HCT116 (cell line): ENCODE measurements at regions not wholly inside any gene's neighbourhood (a gene's known extent, or its start where the extent isn't known, plus 50 kb on each side); places are given as distances from the start of the nearest gene placed in this dataset.

ENCODE experiments used
- ATAC-seq: fragments of 200-7000 bp; cut with Tn5 transposase; 2 replicates; pipeline ENCODE4 v1.9.1; 2020; ENCODE audit warnings: mild to moderate bottlenecking, moderate library complexity
- BruUV-seq: library from RNA; stranded (reverse); fragments of 400-500 nt; replicated peaks from 2 replicates; lab custom pipeline; 2021; lab: Mats Ljungman, UMichigan
- CTCF ChIA-PET: fragments of 300-600 bp; sonication (Branson Sonifier 250); formaldehyde crosslinking; loops from one replicate; lab custom pipeline; 2021; ENCODE audit warnings: antibody characterized with exemption; lab: Charles Lee
- POLR2A ChIA-PET: fragments of 300-600, 350-600 bp; sonication (Branson Sonifier 250); formaldehyde crosslinking; loops from one replicate; lab custom pipeline; 2021; ENCODE audit warnings: antibody characterized with exemption; lab: Charles Lee
- RAD21 ChIA-PET, 2 experiments: fragments of 300-600 bp; sonication (Branson Sonifier 250); formaldehyde crosslinking; loops; one replicate each; lab custom pipeline; 2023; ENCODE audit warnings: low total read pairs in 2 of 2; ENCODE audit not compliant: uncharacterized antibody in 2 of 2, unreplicated experiment in 2 of 2, low non-redundant PET in 1 of 2; lab: Charles Lee
- DNase-seq: peaks from one replicate; pipeline ENCODE4 v3.0.0-alpha.2; 2010; ENCODE audit warnings: low read depth, low spot score
- H2AFZ ChIP-seq: fragments of 200-600 bp; shearing (Covaris generic), sonication (generic); 2 replicates; pipeline ENCODE4 v1.6.1; 2017; ENCODE audit warnings: low read depth, mixed run types, mixed read lengths, antibody characterized with exemption, low read length; ENCODE audit not compliant: poor library complexity, severe bottlenecking
- H3K27ac ChIP-seq: 2 replicates; pipeline ENCODE4 v1.5.1; 2012; ENCODE audit warnings: low read depth, low read length
- H3K27me3 ChIP-seq: fragments of 200-600 bp; sonication (generic); 2 replicates; pipeline ENCODE4 v1.6.1; 2016; ENCODE audit warnings: mixed run types, low read length, mixed read lengths; ENCODE audit not compliant: insufficient read depth
- H3K36me3 ChIP-seq, 2 experiments: fragments of 200-500 bp in 1 of 2; fragments of 200-600 bp in 1 of 2; sonication (Bioruptor generic) in 1 of 2; sonication (generic) in 1 of 2; 2 replicates each; pipeline versions ENCODE4 v1.5.1 to v1.6.1; 2014 to 2016; ENCODE audit warnings: low read length in 2 of 2, inconsistent platforms in 1 of 2, mixed read lengths in 1 of 2, mixed run types in 1 of 2; ENCODE audit not compliant: insufficient read depth in 2 of 2, control insufficient read depth in 1 of 2
- H3K4me1 ChIP-seq, 2 experiments: fragments of 200-600 bp in 1 of 2; sonication (generic) in 1 of 2; 2 replicates each; pipeline versions ENCODE4 v1.5.1 to v1.6.1; 2012 to 2017; ENCODE audit warnings: low read length in 2 of 2, inconsistent platforms in 1 of 2, mild to moderate bottlenecking in 1 of 2, mixed read lengths in 1 of 2, mixed run types in 1 of 2, moderate library complexity in 1 of 2; ENCODE audit not compliant: insufficient read depth in 2 of 2, control insufficient read depth in 1 of 2
- H3K4me2 ChIP-seq: fragments of 200-600 bp; sonication (generic); 2 replicates; pipeline ENCODE4 v1.6.1; 2017; ENCODE audit warnings: mixed run types, low read length, mixed read lengths
- H3K4me3 ChIP-seq, 2 experiments: fragments of 200-600 bp in 1 of 2; sonication (generic) in 1 of 2; replicated peaks in 1 of 2; 2 replicates each; pipeline ENCODE4 v1.5.1; 2011 to 2016; ENCODE audit warnings: low read length in 2 of 2, control low read depth in 1 of 2, low read depth in 1 of 2, mild to moderate bottlenecking in 1 of 2, mixed read lengths in 1 of 2, mixed run types in 1 of 2
- H3K79me2 ChIP-seq: fragments of 200-600 bp; sonication (generic); 2 replicates; pipeline ENCODE4 v1.6.1; 2017; ENCODE audit warnings: mild to moderate bottlenecking, mixed run types, low read length, moderate library complexity, mixed read lengths; ENCODE audit not compliant: insufficient read depth
- H3K9ac ChIP-seq: fragments of 200-600 bp; sonication (generic); 2 replicates; pipeline ENCODE4 v1.6.1; 2016; ENCODE audit warnings: low read length, mixed read lengths
- H3K9me2 ChIP-seq: fragments of 200-600 bp; sonication (generic), shearing (Covaris generic); 2 replicates; pipeline ENCODE4 v1.6.1; 2017; ENCODE audit warnings: mixed run types, mild to moderate bottlenecking, moderate library complexity; ENCODE audit not compliant: insufficient read depth
- H3K9me3 ChIP-seq, 2 experiments: fragments of 200-500 bp in 1 of 2; fragments of 200-600 bp in 1 of 2; sonication (Bioruptor generic) in 1 of 2; sonication (generic) in 1 of 2; 2 replicates each; pipeline ENCODE4 v1.6.1; 2014 to 2017; ENCODE audit warnings: low read length in 2 of 2, mixed read lengths in 2 of 2, inconsistent platforms in 1 of 2, low read depth in 1 of 2, mild to moderate bottlenecking in 1 of 2, mixed run types in 1 of 2, moderate library complexity in 1 of 2; ENCODE audit not compliant: control insufficient read depth in 1 of 2, insufficient read depth in 1 of 2
- H4K20me1 ChIP-seq: fragments of 200-600 bp; sonication (generic), shearing (Covaris generic); 2 replicates; pipeline ENCODE4 v1.6.1; 2017; ENCODE audit warnings: mixed run types, mild to moderate bottlenecking, moderate library complexity; ENCODE audit not compliant: insufficient read depth
- CEBPB ChIP-seq: IDR thresholded peaks from 2 replicates; pipeline ENCODE4 v1.6.1; 2012; ENCODE audit warnings: low read depth
- EGR1 ChIP-seq: IDR thresholded peaks from 2 replicates; pipeline ENCODE4 v1.6.1; 2012; ENCODE audit warnings: low read depth
- EZH2 ChIP-seq: fragments of 200-600 bp; sonication (generic); IDR thresholded peaks from 2 replicates; pipeline ENCODE4 v1.6.1; 2017; ENCODE audit warnings: antibody characterized with exemption, mixed run types
- EZH2phosphoT487 ChIP-seq: fragments of 200-600 bp; IDR thresholded peaks from 2 replicates; pipeline ENCODE4 v1.6.1; 2018; ENCODE audit warnings: antibody characterized with exemption, borderline replicate concordance
- FOSL1 ChIP-seq: IDR thresholded peaks from 2 replicates; pipeline ENCODE4 v1.6.1; 2012; ENCODE audit warnings: low read depth
- MAX ChIP-seq: IDR thresholded peaks from 2 replicates; pipeline ENCODE4 v1.6.1; 2012
- POLR2A ChIP-seq: IDR thresholded peaks from 2 replicates; pipeline ENCODE4 v1.7.0; 2011; ENCODE audit warnings: borderline replicate concordance; ENCODE audit not compliant: insufficient read depth, insufficient read length; ENCODE audit errors: extremely low read depth
- RAD21 ChIP-seq: IDR thresholded peaks from 2 replicates; pipeline ENCODE4 v1.6.1; 2012; ENCODE audit warnings: low read depth, mild to moderate bottlenecking
- SP1 ChIP-seq: IDR thresholded peaks from 2 replicates; pipeline ENCODE4 v1.6.1; 2012; ENCODE audit warnings: low read depth
- ZBTB33 ChIP-seq: IDR thresholded peaks from 2 replicates; pipeline ENCODE4 v1.6.1; 2011; ENCODE audit warnings: mild to moderate bottlenecking, low read length, moderate library complexity; ENCODE audit not compliant: insufficient replicate concordance; ENCODE audit errors: extremely low read depth
- ZFX ChIP-seq: fragments of 450-650 bp; IDR thresholded peaks from 2 replicates; pipeline ENCODE4 v1.6.1; 2017
- intact Hi-C: fragments of 100-400 bp; cut with micrococcal nuclease; formaldehyde crosslinking; loops from 2 replicates; pipeline ENCODE4 v1.10.0; 2022
- TF ChIP-seq, protein P1 (sequence below), 3 experiments: fragments of 200-600 bp in 1 of 3; sonication (generic) in 1 of 3; IDR thresholded peaks in 2 of 3; conservative IDR thresholded peaks in 1 of 3; 2 replicates each; pipeline ENCODE4 v1.5.1; 2012 to 2017; ENCODE audit warnings: low read depth in 2 of 3, low read length in 2 of 3, antibody characterized with exemption in 1 of 3, borderline replicate concordance in 1 of 3, control low read depth in 1 of 3, mild to moderate bottlenecking in 1 of 3, mixed read lengths in 1 of 3, mixed run types in 1 of 3, moderate library complexity in 1 of 3; ENCODE audit not compliant: insufficient read depth in 1 of 3

GRCh38 chr4:84179409-84179808 is 319.7 kb downstream of the NKX6-1 start (continued):
- TF ChIP-seq, protein P1, sequence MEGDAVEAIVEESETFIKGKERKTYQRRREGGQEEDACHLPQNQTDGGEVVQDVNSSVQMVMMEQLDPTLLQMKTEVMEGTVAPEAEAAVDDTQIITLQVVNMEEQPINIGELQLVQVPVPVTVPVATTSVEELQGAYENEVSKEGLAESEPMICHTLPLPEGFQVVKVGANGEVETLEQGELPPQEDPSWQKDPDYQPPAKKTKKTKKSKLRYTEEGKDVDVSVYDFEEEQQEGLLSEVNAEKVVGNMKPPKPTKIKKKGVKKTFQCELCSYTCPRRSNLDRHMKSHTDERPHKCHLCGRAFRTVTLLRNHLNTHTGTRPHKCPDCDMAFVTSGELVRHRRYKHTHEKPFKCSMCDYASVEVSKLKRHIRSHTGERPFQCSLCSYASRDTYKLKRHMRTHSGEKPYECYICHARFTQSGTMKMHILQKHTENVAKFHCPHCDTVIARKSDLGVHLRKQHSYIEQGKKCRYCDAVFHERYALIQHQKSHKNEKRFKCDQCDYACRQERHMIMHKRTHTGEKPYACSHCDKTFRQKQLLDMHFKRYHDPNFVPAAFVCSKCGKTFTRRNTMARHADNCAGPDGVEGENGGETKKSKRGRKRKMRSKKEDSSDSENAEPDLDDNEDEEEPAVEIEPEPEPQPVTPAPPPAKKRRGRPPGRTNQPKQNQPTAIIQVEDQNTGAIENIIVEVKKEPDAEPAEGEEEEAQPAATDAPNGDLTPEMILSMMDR (IDR thresholded peaks at IDR 0.05 in 2 of 3, conservative IDR thresholded peaks at IDR 0.05 in 1 of 3; ENCODE audit: borderline replicate concordance in 1 of 3, insufficient read depth in 1 of 3, low read depth in 2 of 3, low read length in 2 of 3): no peak
- no peak for TF ChIP-seq SP1
- TF ChIP-seq ZBTB33: no peak

- TF ChIP-seq RAD21: no peak
- no peak for TF ChIP-seq EZH2phosphoT487
- TF ChIP-seq CEBPB: no peak
- no peak for TF ChIP-seq MAX
- TF ChIP-seq FOSL1: no peak
- TF ChIP-seq ZFX: no peak
- TF ChIP-seq ZBTB33: no peak
- TF ChIP-seq POLR2A: no peak
- TF ChIP-seq EGR1: no peak
- TF ChIP-seq, protein P1 (IDR thresholded peaks at IDR 0.05 in 2 of 3, conservative IDR thresholded peaks at IDR 0.05 in 1 of 3; ENCODE audit: borderline replicate concordance in 1 of 3, insufficient read depth in 1 of 3, low read depth in 2 of 3, low read length in 2 of 3): no peak
- TF ChIP-seq EZH2: no peak
- TF ChIP-seq, all 23 proteins: peak for 0
- intact Hi-C loops: no loop called here
- no TSS peak for BruUV-seq
- ChIA-PET CTCF (interaction anchor here (2.2 kb wide), 1 partner anchor 10 kb away, joined by 5 read pairs; no protein-coding TSS in a partner anchor), POLR2A (no interaction called here), RAD21 (no interaction called here)
- H3K79me2 ChIP-seq: no peaks in the 10 kb centered on the region
- H3K36me3 ChIP-seq: no peaks in the 10 kb centered on the region
- H3K27me3 ChIP-seq: no peaks in the 10 kb centered on the region
- H3K27ac ChIP-seq: no peak overlapping the region
- H3K4me3 ChIP-seq: no peak overlapping the region
- DNase-seq (no peak), ATAC-seq (no peak)
- no peak overlapping the region for H3K9ac ChIP-seq
- H4K20me1 ChIP-seq: no peaks in the 10 kb centered on the region
- H3K4me2 ChIP-seq: no peak overlapping the region
- no peaks in the 10 kb centered on the region for H3K9me3 ChIP-seq
- no peaks in the 10 kb centered on the region for H3K9me2 ChIP-seq
- H2AFZ ChIP-seq: peak overlapping the region; percentile 71
- H3K4me1 ChIP-seq: peaks cover 0 to 6% of the 10 kb centered on the region in 2 experiments; a peak in 2 of 4 replicates
Measured at GRCh38 chr4:84177831-84178542, 321.1 kb downstream of the NKX6-1 start.
